Endodermal cell (in vitro differentiated cells): ENCODE measurements at regions not wholly inside any gene's neighbourhood (a gene's known extent, or its start where the extent isn't known, plus 50 kb on each side); places are given as distances from the start of the nearest gene placed in this dataset.

Source experiments
- DNase-seq: peaks from one replicate; pipeline ENCODE4 v3.0.0-alpha.2; 2017
- H3K27ac ChIP-seq: 2 replicates; pipeline ENCODE4 v1.5.1; 2013; ENCODE audit warnings: mild to moderate bottlenecking, low read depth, low read length, moderate library complexity
- H3K27me3 ChIP-seq: 2 replicates; pipeline ENCODE4 v1.6.1; 2013; ENCODE audit warnings: mild to moderate bottlenecking, low read length, moderate library complexity; ENCODE audit not compliant: insufficient read depth, control insufficient read depth, poor library complexity, severe bottlenecking
- H3K36me3 ChIP-seq: 2 replicates; pipeline ENCODE4 v1.7.0; 2013; ENCODE audit warnings: mild to moderate bottlenecking, low read length, moderate library complexity; ENCODE audit not compliant: control insufficient read depth, insufficient read depth
- H3K4me1 ChIP-seq: one replicate; pipeline ENCODE4 v1.7.0; 2013; ENCODE audit warnings: low read length; ENCODE audit not compliant: control insufficient read depth, insufficient read depth
- H3K4me3 ChIP-seq: 2 replicates; pipeline ENCODE4 v1.5.1; 2013; ENCODE audit warnings: mild to moderate bottlenecking, low read length, moderate library complexity
- H3K9ac ChIP-seq: 2 replicates; pipeline ENCODE4 v1.6.1; 2013; ENCODE audit warnings: mild to moderate bottlenecking, low read length, moderate library complexity; ENCODE audit not compliant: poor library complexity, severe bottlenecking; ENCODE audit errors: extremely low read depth
- H3K9me3 ChIP-seq: 2 replicates; pipeline ENCODE4 v1.6.1; 2013; ENCODE audit warnings: mild to moderate bottlenecking, low read length, moderate library complexity; ENCODE audit not compliant: control insufficient read depth
- H3K27ac Mint-ChIP-seq: 2 replicates; pipeline ENCODE4 v1.8.0; 2020; ENCODE audit warnings: mixed read lengths
- H3K27me3 Mint-ChIP-seq: 2 replicates; pipeline ENCODE4 v1.8.0; 2021; ENCODE audit warnings: mild to moderate bottlenecking, mixed read lengths; ENCODE audit not compliant: insufficient read depth
- H3K36me3 Mint-ChIP-seq: 2 replicates; pipeline ENCODE4 v1.8.0; 2020; ENCODE audit warnings: low read depth, mixed read lengths
- H3K4me1 Mint-ChIP-seq: 2 replicates; pipeline ENCODE4 v1.8.0; 2020; ENCODE audit warnings: mixed read lengths
- H3K4me3 Mint-ChIP-seq: 2 replicates; pipeline ENCODE4 v1.8.0; 2020; ENCODE audit warnings: mild to moderate bottlenecking, moderate library complexity, mixed read lengths
- H3K9me3 Mint-ChIP-seq: 2 replicates; pipeline ENCODE4 v1.8.0; 2020; ENCODE audit warnings: mild to moderate bottlenecking, mixed read lengths
- CTCF ChIP-seq: fragments of 200-600 bp; sonication (generic); conservative IDR thresholded peaks from 2 replicates; pipeline ENCODE4 v1.5.0; 2021; ENCODE audit warnings: antibody characterized with exemption, mild to moderate bottlenecking
- WGBS, 2 experiments: methylation state at CpG; one replicate each; pipeline versions ENCODE4 v1.1.5 to v1.1.7; 2013; ENCODE audit warnings: missing lambda C conversion rate in 2 of 2, mixed read lengths in 1 of 2; ENCODE audit not compliant: insufficient coverage in 1 of 2, insufficient read length in 1 of 2; 5-methylcytosine and 5-hydroxymethylcytosine counted together

- Histone ChIP-seq H3K27me3 (no peaks in the 10 kb centered on the region), H3K4me1 (peaks cover 10% of the 10 kb centered on the region), H3K4me3 (no peak overlapping the region), H3K9me3 (no peaks in the 10 kb centered on the region), H3K27ac (no peak overlapping the region), H3K36me3 (no peaks in the 10 kb centered on the region), H3K9ac (no peak overlapping the region)
- Mint-ChIP-seq H3K36me3 (no peaks in the 10 kb centered on the region), H3K27me3 (no peaks in the 10 kb centered on the region), H3K9me3 (peaks cover 3% of the 10 kb centered on the region), H3K4me1 (peaks cover 20% of the 10 kb centered on the region), H3K27ac (no peak overlapping the region), H3K4me3 (no peak overlapping the region)
- 83 to 92% methylated on average over 1 of the region's 1 CpG for WGBS, 2 experiments
- DNase-seq: no peak
- TF ChIP-seq CTCF: no peak
These were observed 155.6 kb downstream of the ZFP64 start for GRCh38 chr20:52035977-52036376.

GRCh38 chr20:52035498-52035897, 156.1 kb downstream of the ZFP64 start:
- no peaks in the 10 kb centered on the region for H3K9me3 ChIP-seq
- no peak overlapping the region for H3K27ac ChIP-seq
- Mint-ChIP-seq H3K36me3 (no peaks in the 10 kb centered on the region), H3K9me3 (peaks cover 3% of the 10 kb centered on the region), H3K4me3 (no peak overlapping the region), H3K27ac (no peak overlapping the region), H3K27me3 (no peaks in the 10 kb centered on the region), H3K4me1 (peaks cover 24% of the 10 kb centered on the region)
- H3K27me3 ChIP-seq: no peaks in the 10 kb centered on the region
- H3K9ac ChIP-seq: no peak overlapping the region
- no peak for DNase-seq
- H3K4me1 ChIP-seq: peaks cover 10% of the 10 kb centered on the region
- H3K4me3 ChIP-seq: no peak overlapping the region
- TF ChIP-seq CTCF: no peak
- H3K36me3 ChIP-seq: no peaks in the 10 kb centered on the region
- WGBS, 2 experiments: 85 to 92% methylated on average over 6 of the region's 6 CpGs

GRCh38 chr20:52034581-52034980, 157.0 kb downstream of the ZFP64 start:
- H3K27ac ChIP-seq: no peak overlapping the region
- H3K27me3 ChIP-seq: no peaks in the 10 kb centered on the region
- H3K9ac ChIP-seq: no peak overlapping the region
- no peak for DNase-seq
- TF ChIP-seq CTCF: no peak
- H3K4me3 ChIP-seq: no peak overlapping the region
- Mint-ChIP-seq H3K27ac (no peak overlapping the region), H3K36me3 (no peaks in the 10 kb centered on the region), H3K4me1 (peaks cover 25% of the 10 kb centered on the region), H3K9me3 (peaks cover 3% of the 10 kb centered on the region), H3K4me3 (no peak overlapping the region), H3K27me3 (no peaks in the 10 kb centered on the region)
- H3K4me1 ChIP-seq: peaks cover 10% of the 10 kb centered on the region
- 93 to 100% methylated on average over 4 to 9 of the region's 9 CpGs for WGBS, 2 experiments
- no peaks in the 10 kb centered on the region for H3K9me3 ChIP-seq
- no peaks in the 10 kb centered on the region for H3K36me3 ChIP-seq
